Esophagus muscularis mucosa (tissue), 2 donors: ENCODE measurements at regions not wholly inside any gene's neighbourhood (a gene's known extent, or its start where the extent isn't known, plus 50 kb on each side); places are given as distances from the start of the nearest gene placed in this dataset.

Experiments used
- POLR2A ChIP-seq: fragments of 450-650 bp; IDR thresholded peaks from one replicate; pipeline ENCODE4 v1.6.1; 2017; ENCODE audit warnings: antibody characterized with exemption, moderate library complexity, mild to moderate bottlenecking, low read depth
- POLR2AphosphoS5 ChIP-seq, 2 donors: sonication (generic); formaldehyde crosslinking; IDR thresholded peaks; one replicate each; pipeline ENCODE4 v1.6.1; 2017; ENCODE audit warnings: antibody characterized with exemption in 2 of 2

DNA sequence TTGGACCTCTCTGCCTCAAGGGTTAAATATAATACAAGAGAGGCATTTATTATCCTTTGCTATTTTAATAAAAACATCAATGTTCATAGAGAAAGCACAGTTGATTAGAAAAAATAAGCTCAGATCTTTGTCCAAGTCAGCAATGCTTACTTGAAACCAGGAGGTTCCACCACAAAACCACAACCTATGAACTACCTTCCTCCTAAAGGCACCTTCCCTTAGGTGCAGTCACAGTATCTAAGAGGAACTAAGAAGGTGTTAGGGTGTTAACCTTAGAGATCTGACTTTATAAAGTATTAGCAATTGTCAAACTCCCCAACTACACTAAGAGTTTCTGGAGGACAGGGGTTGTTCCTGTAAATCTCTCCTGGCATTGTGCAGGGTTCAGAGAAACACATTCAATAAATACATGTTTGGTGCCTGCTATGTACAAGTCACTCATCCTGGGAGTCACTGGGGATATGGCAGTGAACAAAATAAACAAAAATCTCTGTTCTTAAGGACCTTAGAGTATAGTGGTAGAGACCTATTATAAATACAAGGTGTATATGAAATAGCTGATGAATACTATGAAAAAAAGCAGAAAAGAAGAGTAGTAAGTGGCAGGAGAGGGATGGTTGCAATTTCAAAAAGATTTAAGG lies 208.6 kb downstream of the NFKBIZ start:
- TF ChIP-seq POLR2A (no peak), POLR2AphosphoS5 (IDR thresholded peaks at IDR 0.05) (no peak)
